ENCODE measurements at regions not wholly inside any gene's neighbourhood (a gene's known extent, or its start where the extent isn't known, plus 50 kb on each side); places are given as distances from the start of the nearest gene placed in this dataset.
"Not testable (repeated sequence)": the region's sequence is repeated elsewhere in the genome, so short reads cannot be mapped to it uniquely, and the experiment has no call there.

GRCh38 chr5:117568622-117569021 is 994.0 kb upstream of the SEMA6A start:
- H3K36me3 ChIP-seq (ENCODE audit: control insufficient read depth, insufficient read depth, low read length), result no peaks in the 10 kb centered on the region
- H3K4me3 ChIP-seq (ENCODE audit: low read length), result no peak overlapping the region
- H3K4me1 ChIP-seq (ENCODE audit: control insufficient read depth, insufficient read depth, low read length), result no peaks in the 10 kb centered on the region
- no peaks in the 10 kb centered on the region for H3K27me3 ChIP-seq (ENCODE audit: control insufficient read depth, insufficient read depth, low read length)
- DNase-seq, result no peak
- WGBS (ENCODE audit: insufficient coverage), result no CpG with 5 or more reads among the region's 1 CpG
- no peak overlapping the region for H3K27ac ChIP-seq (ENCODE audit: low read length)
- no peaks in the 10 kb centered on the region for H3K9me3 ChIP-seq (replicated peaks; ENCODE audit: control insufficient read depth, low read depth, low read length)

- Histone ChIP-seq H3K27me3 (ENCODE audit: control insufficient read depth, insufficient read depth, low read length) (no peaks in the 10 kb centered on the region), H3K4me3 (ENCODE audit: low read length) (no peak overlapping the region), H3K36me3 (ENCODE audit: control insufficient read depth, insufficient read depth, low read length) (no peaks in the 10 kb centered on the region), H3K27ac (ENCODE audit: low read length) (no peak overlapping the region), H3K9me3 (replicated peaks; ENCODE audit: control insufficient read depth, low read depth, low read length) (no peaks in the 10 kb centered on the region), H3K4me1 (ENCODE audit: control insufficient read depth, insufficient read depth, low read length) (no peaks in the 10 kb centered on the region)
- no peak for DNase-seq
- 91% methylated on average over 2 of the region's 2 CpGs for WGBS (ENCODE audit: insufficient coverage)
These were observed 993.5 kb upstream of the SEMA6A start for GRCh38 chr5:117568126-117568525.

- Histone ChIP-seq H3K4me1 (ENCODE audit: control insufficient read depth, insufficient read depth, low read length) (no peaks in the 10 kb centered on the region), H3K36me3 (ENCODE audit: control insufficient read depth, insufficient read depth, low read length) (no peaks in the 10 kb centered on the region), H3K27ac (ENCODE audit: low read length) (no peak overlapping the region), H3K4me3 (ENCODE audit: low read length) (no peak overlapping the region), H3K27me3 (ENCODE audit: control insufficient read depth, insufficient read depth, low read length) (no peaks in the 10 kb centered on the region), H3K9me3 (replicated peaks; ENCODE audit: control insufficient read depth, low read depth, low read length) (no peaks in the 10 kb centered on the region)
- no peak for DNase-seq
- no CpG with 5 or more reads among the region's 1 CpG for WGBS (ENCODE audit: insufficient coverage)
These were observed 988.0 kb upstream of the SEMA6A start for GRCh38 chr5:117562647-117563046.

- Histone ChIP-seq H3K27ac (ENCODE audit: low read length) (no peak overlapping the region), H3K9me3 (replicated peaks; ENCODE audit: control insufficient read depth, low read depth, low read length) (no peaks in the 10 kb centered on the region), H3K36me3 (ENCODE audit: control insufficient read depth, insufficient read depth, low read length) (no peaks in the 10 kb centered on the region), H3K27me3 (ENCODE audit: control insufficient read depth, insufficient read depth, low read length) (no peaks in the 10 kb centered on the region), H3K4me1 (ENCODE audit: control insufficient read depth, insufficient read depth, low read length) (no peaks in the 10 kb centered on the region), H3K4me3 (ENCODE audit: low read length) (no peak overlapping the region)
- DNase-seq, result no peak
- WGBS (ENCODE audit: insufficient coverage), result no CpG with 5 or more reads among the region's 2 CpGs
These were observed 986.9 kb upstream of the SEMA6A start for GRCh38 chr5:117561531-117561930.

GRCh38 chr5:117559005-117559844 is 984.6 kb upstream of the SEMA6A start:
- DNase-seq, result no peak
- Histone ChIP-seq H3K27me3 (ENCODE audit: control insufficient read depth, insufficient read depth, low read length) (no peaks in the 10 kb centered on the region), H3K27ac (ENCODE audit: low read length) (no peak overlapping the region), H3K4me1 (ENCODE audit: control insufficient read depth, insufficient read depth, low read length) (no peaks in the 10 kb centered on the region), H3K36me3 (ENCODE audit: control insufficient read depth, insufficient read depth, low read length) (no peaks in the 10 kb centered on the region), H3K4me3 (ENCODE audit: low read length) (no peak overlapping the region), H3K9me3 (replicated peaks; ENCODE audit: control insufficient read depth, low read depth, low read length) (no peaks in the 10 kb centered on the region)
- WGBS (ENCODE audit: insufficient coverage), result 62% methylated on average over 1 of the region's 3 CpGs

GRCh38 chr5:117551236-117551635 is 976.6 kb upstream of the SEMA6A start:
- Histone ChIP-seq H3K27me3 (ENCODE audit: control insufficient read depth, insufficient read depth, low read length) (no peaks in the 10 kb centered on the region), H3K36me3 (ENCODE audit: control insufficient read depth, insufficient read depth, low read length) (no peaks in the 10 kb centered on the region), H3K4me3 (ENCODE audit: low read length) (no peak overlapping the region), H3K4me1 (ENCODE audit: control insufficient read depth, insufficient read depth, low read length) (no peaks in the 10 kb centered on the region), H3K27ac (ENCODE audit: low read length) (no peak overlapping the region), H3K9me3 (replicated peaks; ENCODE audit: control insufficient read depth, low read depth, low read length) (no peaks in the 10 kb centered on the region)
- no peak for DNase-seq
- no CpG with 5 or more reads among the region's 2 CpGs for WGBS (ENCODE audit: insufficient coverage)

- DNase-seq, result no peak
- no peaks in the 10 kb centered on the region for H3K4me1 ChIP-seq (ENCODE audit: control insufficient read depth, insufficient read depth, low read length)
- WGBS (ENCODE audit: insufficient coverage), result no CpG with 5 or more reads among the region's 1 CpG
- H3K36me3 ChIP-seq (ENCODE audit: control insufficient read depth, insufficient read depth, low read length), result no peaks in the 10 kb centered on the region
- H3K27me3 ChIP-seq (ENCODE audit: control insufficient read depth, insufficient read depth, low read length), result no peaks in the 10 kb centered on the region
- no peak overlapping the region for H3K4me3 ChIP-seq (ENCODE audit: low read length)
- H3K27ac ChIP-seq (ENCODE audit: low read length), result no peak overlapping the region
- H3K9me3 ChIP-seq (replicated peaks; ENCODE audit: control insufficient read depth, low read depth, low read length), result peaks cover 2% of the 10 kb centered on the region
These were observed 972.6 kb upstream of the SEMA6A start for GRCh38 chr5:117547192-117547591.

GRCh38 chr5:117539692-117540091 is 965.1 kb upstream of the SEMA6A start:
- H3K4me1 ChIP-seq (ENCODE audit: control insufficient read depth, insufficient read depth, low read length), result no peaks in the 10 kb centered on the region
- no peaks in the 10 kb centered on the region for H3K36me3 ChIP-seq (ENCODE audit: control insufficient read depth, insufficient read depth, low read length)
- WGBS (ENCODE audit: insufficient coverage), result no CpG with 5 or more reads among the region's 2 CpGs
- no peaks in the 10 kb centered on the region for H3K27me3 ChIP-seq (ENCODE audit: control insufficient read depth, insufficient read depth, low read length)
- peaks cover 2% of the 10 kb centered on the region for H3K9me3 ChIP-seq (replicated peaks; ENCODE audit: control insufficient read depth, low read depth, low read length)
- H3K27ac ChIP-seq (ENCODE audit: low read length), result no peak overlapping the region
- no peak for DNase-seq
- H3K4me3 ChIP-seq (ENCODE audit: low read length), result no peak overlapping the region

GRCh38 chr5:117533792-117534191 is 959.2 kb upstream of the SEMA6A start:
- no CpG with 5 or more reads among the region's 2 CpGs for whole genome bisulfite sequencing (ENCODE audit: insufficient coverage)

GRCh38 chr5:117533051-117533670 is 958.5 kb upstream of the SEMA6A start:
- WGBS (ENCODE audit: insufficient coverage), result over 99% methylated on average over 25 of the region's 30 CpGs
- H3K9me3 ChIP-seq (replicated peaks; ENCODE audit: control insufficient read depth, low read depth, low read length); H3K27ac ChIP-seq (ENCODE audit: low read length); H3K4me1 ChIP-seq (ENCODE audit: control insufficient read depth, insufficient read depth, low read length); DNase-seq; H3K4me3 ChIP-seq (ENCODE audit: low read length); H3K27me3 ChIP-seq (ENCODE audit: control insufficient read depth, insufficient read depth, low read length); H3K36me3 ChIP-seq (ENCODE audit: control insufficient read depth, insufficient read depth, low read length): not testable (repeated sequence)

More at GRCh38 chr5:117533792-117534191, 959.2 kb upstream of the SEMA6A start:
- Histone ChIP-seq H3K4me1 (ENCODE audit: control insufficient read depth, insufficient read depth, low read length) (no peaks in the 10 kb centered on the region), H3K9me3 (replicated peaks; ENCODE audit: control insufficient read depth, low read depth, low read length) (no peaks in the 10 kb centered on the region), H3K36me3 (ENCODE audit: control insufficient read depth, insufficient read depth, low read length) (no peaks in the 10 kb centered on the region), H3K27ac (ENCODE audit: low read length) (no peak overlapping the region), H3K4me3 (ENCODE audit: low read length) (no peak overlapping the region), H3K27me3 (ENCODE audit: control insufficient read depth, insufficient read depth, low read length) (no peaks in the 10 kb centered on the region)
- DNase-seq, result no peak

Measured in muscle of leg (tissue), 3 donors.